Endothelial cell (in vitro differentiated cells): ENCODE measurements at regions not wholly inside any gene's neighbourhood (a gene's known extent, or its start where the extent isn't known, plus 50 kb on each side); places are given as distances from the start of the nearest gene placed in this dataset.

ENCODE experiments used
- DNase-seq: peaks from one replicate; pipeline ENCODE4 v3.0.0; 2021; ENCODE audit warnings: low spot score
- H3K27ac Mint-ChIP-seq: one replicate; pipeline ENCODE4 v1.8.0; 2021; ENCODE audit warnings: mixed read lengths, inconsistent platforms; ENCODE audit not compliant: unreplicated experiment
- H3K27me3 Mint-ChIP-seq: one replicate; pipeline ENCODE4 v1.8.0; 2021; ENCODE audit warnings: mild to moderate bottlenecking, moderate library complexity, mixed read lengths, inconsistent platforms; ENCODE audit not compliant: unreplicated experiment
- H3K36me3 Mint-ChIP-seq: one replicate; pipeline ENCODE4 v1.8.0; 2021; ENCODE audit warnings: mild to moderate bottlenecking, low read depth, mixed read lengths, inconsistent platforms; ENCODE audit not compliant: unreplicated experiment
- H3K4me1 Mint-ChIP-seq: one replicate; pipeline ENCODE4 v1.8.0; 2021; ENCODE audit warnings: mild to moderate bottlenecking, mixed read lengths, inconsistent platforms; ENCODE audit not compliant: unreplicated experiment
- H3K4me3 Mint-ChIP-seq: one replicate; pipeline ENCODE4 v1.8.0; 2021; ENCODE audit warnings: mild to moderate bottlenecking, mixed read lengths, inconsistent platforms; ENCODE audit not compliant: unreplicated experiment
- H3K9me3 Mint-ChIP-seq: one replicate; pipeline ENCODE4 v1.8.0; 2021; ENCODE audit warnings: mixed read lengths, inconsistent platforms; ENCODE audit not compliant: unreplicated experiment
- CTCF ChIP-seq: fragments of 200-600 bp; sonication (generic); IDR thresholded peaks from one replicate; pipeline ENCODE4 v1.5.0; 2021; ENCODE audit warnings: antibody characterized with exemption; ENCODE audit not compliant: unreplicated experiment

- no peak for DNase-seq
- no peak for TF ChIP-seq CTCF
Measured at GRCh38 chr5:89097103-89097502, 214.1 kb upstream of the MEF2C start.

DNA sequence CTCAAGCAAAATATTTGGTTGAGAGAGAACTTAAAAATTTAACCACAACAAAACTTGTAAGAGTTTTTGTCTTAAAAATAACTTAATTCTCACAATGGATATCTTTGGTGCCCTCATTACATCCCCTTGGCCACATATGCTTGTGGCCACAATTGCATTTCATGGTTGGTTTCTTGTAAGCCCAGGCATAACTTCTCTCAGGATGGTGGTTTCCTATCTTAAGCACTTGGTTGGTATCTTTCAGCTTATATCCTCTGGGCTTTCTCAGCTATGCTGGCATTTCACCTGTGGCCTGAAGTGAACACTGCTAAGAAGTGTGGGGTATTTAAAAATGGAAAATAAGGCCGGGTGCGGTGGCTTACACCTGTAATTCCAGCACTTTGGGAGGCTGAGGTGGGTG is 212.4 kb upstream of the MEF2C start:
- H3K4me3 Mint-ChIP-seq = no peak overlapping the region
- H3K36me3 Mint-ChIP-seq = no peaks in the 10 kb centered on the region

More at GRCh38 chr5:89097103-89097502, 214.1 kb upstream of the MEF2C start:
- no peaks in the 10 kb centered on the region for H3K4me1 Mint-ChIP-seq
- H3K36me3 Mint-ChIP-seq = no peaks in the 10 kb centered on the region
- no peaks in the 10 kb centered on the region for H3K27me3 Mint-ChIP-seq
- no peaks in the 10 kb centered on the region for H3K9me3 Mint-ChIP-seq
- no peak overlapping the region for H3K4me3 Mint-ChIP-seq
- no peak overlapping the region for H3K27ac Mint-ChIP-seq

DNA sequence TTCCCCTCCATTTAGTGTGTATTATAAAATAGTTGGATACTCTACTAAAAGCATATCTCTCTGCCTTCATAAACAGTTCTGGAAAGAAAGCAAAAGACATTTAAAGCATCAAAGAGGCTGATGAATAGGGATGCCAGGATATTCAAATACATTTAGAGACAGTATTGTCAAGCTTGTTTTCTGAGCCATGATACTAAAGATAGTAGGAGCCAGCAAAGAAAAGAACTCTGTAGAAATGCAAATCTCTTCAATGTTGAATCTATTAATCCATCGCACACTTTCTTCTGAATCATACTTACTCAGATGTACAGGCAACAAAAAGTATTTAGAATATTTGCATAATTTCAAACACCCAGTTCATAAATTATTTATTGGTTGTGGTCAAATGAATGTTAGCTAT is 207.1 kb upstream of the MEF2C start:
- TF ChIP-seq CTCF = no peak
- H3K4me3 Mint-ChIP-seq = no peak overlapping the region
- no peaks in the 10 kb centered on the region for H3K27me3 Mint-ChIP-seq
- DNase-seq = no peak
- no peaks in the 10 kb centered on the region for H3K36me3 Mint-ChIP-seq
- no peaks in the 10 kb centered on the region for H3K4me1 Mint-ChIP-seq
- no peaks in the 10 kb centered on the region for H3K9me3 Mint-ChIP-seq
- H3K27ac Mint-ChIP-seq = no peak overlapping the region

More for the DNA sequence above, 212.4 kb upstream of the MEF2C start:
- TF ChIP-seq CTCF = no peak
- Mint-ChIP-seq H3K9me3 (no peaks in the 10 kb centered on the region), H3K27me3 (no peaks in the 10 kb centered on the region), H3K27ac (no peak overlapping the region), H3K4me1 (no peaks in the 10 kb centered on the region)
- no peak for DNase-seq

DNA sequence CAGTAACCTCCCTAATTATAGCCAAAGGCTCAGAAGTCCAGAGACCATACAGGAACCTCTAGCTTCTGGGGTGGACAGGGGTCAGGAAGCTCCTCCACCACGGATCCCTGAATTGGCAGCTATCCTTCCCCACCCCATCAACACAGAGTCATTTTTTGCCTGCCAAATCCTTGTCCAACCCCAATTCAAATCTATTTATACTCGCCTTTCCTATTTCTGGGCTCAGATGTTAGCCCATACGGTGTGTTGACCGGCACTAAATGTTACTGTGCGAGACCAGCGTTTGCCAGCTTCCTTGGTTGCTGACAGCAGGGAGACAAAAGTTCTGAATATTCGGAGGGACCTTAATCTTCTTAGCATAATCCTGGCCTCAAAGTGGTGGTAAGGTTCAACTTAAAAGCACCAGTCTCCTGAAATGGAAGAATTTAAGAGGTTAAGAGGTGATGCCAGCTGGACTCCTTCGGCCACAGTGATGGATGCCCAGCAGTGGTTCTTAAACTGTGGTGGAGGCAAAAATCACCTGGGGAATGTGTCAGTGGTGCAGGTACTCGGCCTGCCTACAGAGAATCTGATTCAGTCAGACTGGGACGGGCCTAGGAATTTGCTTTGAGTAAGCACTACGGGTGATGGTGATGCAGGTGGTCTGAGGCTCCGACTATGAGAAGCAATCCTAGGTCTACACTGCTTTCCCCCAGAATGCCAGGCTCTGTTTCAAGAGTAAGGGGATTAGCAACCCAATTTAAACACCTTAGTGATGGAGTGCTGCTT is 204.8 kb upstream of the MEF2C start:
- DNase-seq = no peak
- no peak overlapping the region for H3K27ac Mint-ChIP-seq
- no peaks in the 10 kb centered on the region for H3K36me3 Mint-ChIP-seq
- H3K27me3 Mint-ChIP-seq = no peaks in the 10 kb centered on the region
- H3K4me3 Mint-ChIP-seq = no peak overlapping the region
- H3K9me3 Mint-ChIP-seq = no peaks in the 10 kb centered on the region
- TF ChIP-seq CTCF = no peak
- no peaks in the 10 kb centered on the region for H3K4me1 Mint-ChIP-seq

DNA sequence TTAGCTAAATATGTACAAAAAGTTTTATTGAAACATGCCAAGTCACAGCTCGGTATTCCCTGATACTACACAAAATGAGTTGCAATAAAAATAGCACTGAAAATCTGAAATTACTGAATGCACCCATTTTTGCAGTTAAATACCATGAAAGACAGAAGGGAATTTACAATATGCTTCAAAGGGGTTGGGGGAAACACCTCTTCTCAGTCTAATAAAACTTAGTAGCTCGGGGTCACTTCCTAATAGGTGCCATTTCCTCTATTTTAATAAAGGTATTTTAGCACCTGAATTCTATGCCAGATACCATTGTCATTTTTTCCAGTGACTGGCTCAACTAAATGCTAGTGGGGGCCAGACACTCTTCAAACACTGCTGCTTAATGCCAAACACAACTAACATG is 204.1 kb upstream of the MEF2C start:
- Mint-ChIP-seq H3K4me1 (no peaks in the 10 kb centered on the region), H3K36me3 (no peaks in the 10 kb centered on the region), H3K27ac (no peak overlapping the region), H3K27me3 (no peaks in the 10 kb centered on the region), H3K9me3 (no peaks in the 10 kb centered on the region), H3K4me3 (no peak overlapping the region)
- TF ChIP-seq CTCF = no peak
- no peak for DNase-seq
